AG04450 (cell line): ENCODE measurements at regions not wholly inside any gene's neighbourhood (a gene's known extent, or its start where the extent isn't known, plus 50 kb on each side); places are given as distances from the start of the nearest gene placed in this dataset.

Source experiments
- CTCF ChIA-PET: fragments of 300-600, 350-600 bp; formaldehyde crosslinking; extraction: SDS; loops from one replicate; lab custom pipeline; 2022; ENCODE audit warnings: antibody characterized with exemption, inconsistent platforms; lab: Charles Lee
- POLR2A ChIA-PET: fragments of 350-600 bp; formaldehyde crosslinking; extraction: SDS; loops from one replicate; lab custom pipeline; 2021; ENCODE audit warnings: antibody characterized with exemption, inconsistent platforms; lab: Yijun Ruan, JAX
- DNase-seq: peaks from one replicate; pipeline ENCODE4 v3.0.0-alpha.2; 2011; ENCODE audit warnings: low read depth, low spot score
- H3K27ac ChIP-seq: one replicate; pipeline ENCODE4 v1.5.1; 2012; ENCODE audit warnings: low read depth, low read length, control low read depth
- H3K27me3 ChIP-seq: one replicate; pipeline ENCODE4 v1.6.0; 2012; ENCODE audit warnings: low read length; ENCODE audit not compliant: control insufficient read depth, insufficient read depth
- H3K4me3 ChIP-seq: 2 replicates; pipeline ENCODE4 v1.5.1; 2011; ENCODE audit warnings: mild to moderate bottlenecking, low read depth, low read length, control low read depth
- H3K9me3 ChIP-seq: 2 replicates; pipeline ENCODE4 v1.5.1; 2012; ENCODE audit warnings: low read length; ENCODE audit not compliant: control insufficient read depth, insufficient read depth
- CTCF ChIP-seq: IDR thresholded peaks from 2 replicates; pipeline ENCODE4 v1.5.1; 2011; ENCODE audit warnings: low read depth, low read length, control low read depth, inconsistent platforms

- H3K9me3 ChIP-seq: no peaks in the 10 kb centered on the region
- H3K27me3 ChIP-seq: no peaks in the 10 kb centered on the region
- no peak for DNase-seq
- ChIA-PET CTCF (interaction anchor here (1.3 kb wide), 1 partner anchor 9 kb away, joined by 3 read pairs; no protein-coding TSS in a partner anchor), POLR2A (no interaction called here)
- H3K4me3 ChIP-seq: no peak overlapping the region
- no peak for TF ChIP-seq CTCF
- no peak overlapping the region for H3K27ac ChIP-seq
Observed at GRCh38 chr12:13870255-13870654, 111.1 kb downstream of the GRIN2B start.

GRCh38 chr12:13864081-13864673 lies 117.2 kb downstream of the GRIN2B start:
- peak; percentile 92 for TF ChIP-seq CTCF
- CTCF ChIA-PET: interaction anchor here (0.6 to 4.5 kb wide), 8 partner anchors 8 to 306 kb away, joined by 3 to 53 read pairs (median 5); no protein-coding TSS in a partner anchor
- H3K27ac ChIP-seq: no peak overlapping the region
- POLR2A ChIA-PET: no interaction called here
- no peaks in the 10 kb centered on the region for H3K9me3 ChIP-seq
- no peaks in the 10 kb centered on the region for H3K27me3 ChIP-seq
- no peak overlapping the region for H3K4me3 ChIP-seq
- peak; percentile 20 for DNase-seq

- TF ChIP-seq CTCF: no peak
- ChIA-PET POLR2A (no interaction called here), CTCF (no interaction called here)
- DNase-seq: no peak
- H3K27ac ChIP-seq: no peak overlapping the region
- H3K4me3 ChIP-seq: no peak overlapping the region
- H3K9me3 ChIP-seq: no peaks in the 10 kb centered on the region
- H3K27me3 ChIP-seq: no peaks in the 10 kb centered on the region
Observed at GRCh38 chr12:13857750-13858149, 123.7 kb downstream of the GRIN2B start.

- no peak for DNase-seq
- no peak overlapping the region for H3K4me3 ChIP-seq
- no peaks in the 10 kb centered on the region for H3K9me3 ChIP-seq
- ChIA-PET CTCF (no interaction called here), POLR2A (no interaction called here)
- no peaks in the 10 kb centered on the region for H3K27me3 ChIP-seq
- no peak for TF ChIP-seq CTCF
- H3K27ac ChIP-seq: no peak overlapping the region
Observed at GRCh38 chr12:13853471-13853870, 127.9 kb downstream of the GRIN2B start.

GRCh38 chr12:13851828-13852227 lies 129.6 kb downstream of the GRIN2B start:
- no peaks in the 10 kb centered on the region for H3K9me3 ChIP-seq
- CTCF ChIA-PET: interaction anchor here (1.0 kb wide), 1 partner anchor 12 kb away, joined by 4 read pairs; no protein-coding TSS in a partner anchor
- no peaks in the 10 kb centered on the region for H3K27me3 ChIP-seq
- POLR2A ChIA-PET: no interaction called here
- no peak overlapping the region for H3K4me3 ChIP-seq
- TF ChIP-seq CTCF: no peak
- no peak overlapping the region for H3K27ac ChIP-seq
- no peak for DNase-seq
